HG03439 (cell line): ENCODE measurements at regions not wholly inside any gene's neighbourhood (a gene's known extent, or its start where the extent isn't known, plus 50 kb on each side); places are given as distances from the start of the nearest gene placed in this dataset.
"Not testable (repeated sequence)": the region's sequence is repeated elsewhere in the genome, so short reads cannot be mapped to it uniquely, and the experiment has no call there.

ENCODE experiments used
- ATAC-seq: cut with Tn5 transposase; IDR thresholded peaks from one replicate; pipeline ENCODE4 v1.9.1; 2021; ENCODE audit warnings: mild to moderate bottlenecking, moderate library complexity; ENCODE audit not compliant: unreplicated experiment

GRCh38 chr12:125956186-125956585 is 891.0 kb downstream of the AACS start:
- no peak for ATAC-seq

- ATAC-seq: no peak
Measured at GRCh38 chr12:125966641-125967040, 901.4 kb downstream of the AACS start.

DNA sequence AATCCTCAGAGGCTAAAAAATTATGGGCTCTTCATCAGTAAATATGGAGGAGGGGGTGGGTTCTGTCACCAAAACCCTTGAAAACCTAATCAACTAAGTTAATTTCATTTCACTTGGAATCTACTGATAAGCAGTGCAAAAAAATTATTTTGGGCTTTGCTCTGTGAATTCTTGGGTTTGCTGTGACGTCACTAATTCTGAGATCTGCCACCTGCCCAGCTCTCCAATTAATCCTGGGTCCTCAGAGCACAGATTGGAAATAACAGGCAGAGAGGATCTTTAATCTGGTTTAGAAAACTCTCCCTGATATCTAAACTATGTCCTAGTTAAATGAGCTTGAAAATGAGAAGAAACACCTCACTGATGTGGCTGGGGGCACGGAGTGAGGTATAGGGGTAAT is 903.2 kb downstream of the AACS start:
- ATAC-seq: no peak

GRCh38 chr12:125971981-125972380 is 906.7 kb downstream of the AACS start:
- ATAC-seq: no peak

- no peak for ATAC-seq
Measured at GRCh38 chr12:125978286-125978685, 913.1 kb downstream of the AACS start.

- ATAC-seq: no peak
Measured at GRCh38 chr12:125981610-125982253, 916.5 kb downstream of the AACS start.

GRCh38 chr12:125983094-125983783 is 918.0 kb downstream of the AACS start:
- no peak for ATAC-seq

- ATAC-seq: no peak
Measured at GRCh38 chr12:125983784-125984500, 918.7 kb downstream of the AACS start.

- ATAC-seq: no peak
Measured at GRCh38 chr12:125988545-125988944, 923.3 kb downstream of the AACS start.

GRCh38 chr12:125989696-125990095 is 924.5 kb downstream of the AACS start:
- ATAC-seq: no peak

- ATAC-seq: no peak
Measured at GRCh38 chr12:125996443-125996842, 931.2 kb downstream of the AACS start.

- ATAC-seq: no peak
Measured at GRCh38 chr12:125999628-126000027, 934.4 kb downstream of the AACS start.

- ATAC-seq: no peak
Measured at GRCh38 chr12:126019385-126019784, 954.1 kb downstream of the AACS start.

GRCh38 chr12:126021675-126022074 is 956.4 kb downstream of the AACS start:
- no peak for ATAC-seq

- no peak for ATAC-seq
Measured at GRCh38 chr12:126027825-126028224, 962.6 kb downstream of the AACS start.

- ATAC-seq: no peak
Measured at GRCh38 chr12:126030573-126030972, 965.3 kb downstream of the AACS start.

GRCh38 chr12:126033751-126034150 is 968.5 kb downstream of the AACS start:
- no peak for ATAC-seq

DNA sequence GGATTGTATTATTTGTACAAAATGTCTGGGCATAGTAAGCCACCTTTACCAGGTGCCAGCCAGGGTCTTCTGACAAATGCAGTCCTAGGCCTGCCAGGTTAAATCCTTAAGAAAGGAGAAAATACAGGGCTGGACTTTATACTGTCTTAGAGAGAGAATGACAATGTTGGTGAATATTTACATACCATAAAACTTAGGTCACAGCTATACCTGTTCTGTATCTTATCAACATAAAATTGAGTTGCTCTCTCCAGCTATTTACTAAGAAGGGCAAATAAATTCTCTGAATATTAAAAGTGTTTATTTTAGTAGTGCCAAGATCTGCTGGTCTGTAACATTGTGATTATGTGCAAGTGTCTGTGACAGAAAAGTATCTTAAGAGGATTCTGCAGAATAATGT is 971.1 kb downstream of the AACS start:
- ATAC-seq: no peak

GRCh38 chr12:126038434-126038833 is 973.2 kb downstream of the AACS start:
- ATAC-seq: no peak

- ATAC-seq: no peak
Measured at GRCh38 chr12:126040307-126040706, 975.1 kb downstream of the AACS start.

DNA sequence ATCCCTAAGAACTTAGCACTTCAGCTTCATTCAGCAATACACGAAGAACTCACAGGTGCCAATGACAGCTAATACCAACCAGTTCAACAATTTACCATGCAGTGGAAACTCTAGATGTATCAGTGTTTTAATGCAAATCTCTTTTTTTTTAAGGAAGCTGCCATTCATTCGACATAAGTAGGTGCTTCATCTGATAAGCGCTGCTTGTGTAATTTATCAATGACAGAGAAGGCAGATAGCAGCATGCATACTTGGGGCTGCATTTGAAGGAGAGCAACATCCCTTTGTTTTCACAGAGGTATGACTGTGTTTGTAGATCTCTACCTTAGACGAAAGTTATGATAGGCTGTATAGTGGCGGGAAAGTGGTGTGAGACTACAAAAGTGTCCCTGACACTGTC is 977.1 kb downstream of the AACS start:
- no peak for ATAC-seq

DNA sequence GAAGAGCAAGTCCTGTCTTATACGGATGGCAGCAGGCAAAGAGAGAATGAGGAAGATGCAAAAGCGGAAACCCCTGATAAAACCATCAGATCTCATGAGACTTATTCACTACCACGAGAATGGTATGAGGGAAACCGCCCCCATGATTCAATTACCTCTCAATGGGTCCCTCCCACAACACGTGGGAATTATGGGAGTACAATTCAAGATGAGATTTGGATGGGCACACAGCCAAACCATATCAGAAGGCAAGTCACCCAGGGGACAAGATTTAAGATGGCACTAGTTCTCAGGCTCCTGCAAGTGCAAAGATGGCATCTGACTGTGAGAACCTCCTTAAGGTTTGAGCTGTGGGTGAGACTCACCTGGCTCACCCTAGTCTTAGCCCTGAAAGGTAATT is 984.3 kb downstream of the AACS start:
- not testable (repeated sequence) for ATAC-seq
